ENCODE measurements at regions not wholly inside any gene's neighbourhood (a gene's known extent, or its start where the extent isn't known, plus 50 kb on each side); places are given as distances from the start of the nearest gene placed in this dataset.

- CTCF ChIA-PET, result no interaction called here
- no peak for DNase-seq
- POLR2A ChIA-PET, result no interaction called here
- Mint-ChIP-seq H3K9me3 (no peaks in the 10 kb centered on the region), H3K27ac (no peak overlapping the region), H3K4me1 (peaks cover 11% of the 10 kb centered on the region), H3K4me3 (no peak overlapping the region), H3K27me3 (peaks cover 46% of the 10 kb centered on the region), H3K36me3 (ENCODE audit: low read depth) (no peaks in the 10 kb centered on the region)
These were observed 118.6 kb upstream of the MYL2 start for GRCh38 chr12:111038941-111039340.

- no peak overlapping the region for H3K4me3 Mint-ChIP-seq
- H3K9me3 Mint-ChIP-seq, result no peaks in the 10 kb centered on the region
- H3K27me3 Mint-ChIP-seq, result peaks cover 49% of the 10 kb centered on the region
- POLR2A ChIA-PET, result no interaction called here
- no peak for DNase-seq
- peaks cover 11% of the 10 kb centered on the region for H3K4me1 Mint-ChIP-seq
- H3K27ac Mint-ChIP-seq, result no peak overlapping the region
- no peaks in the 10 kb centered on the region for H3K36me3 Mint-ChIP-seq (ENCODE audit: low read depth)
- CTCF ChIA-PET, result no interaction called here
These were observed 117.7 kb upstream of the MYL2 start for GRCh38 chr12:111038077-111038476.

DNA sequence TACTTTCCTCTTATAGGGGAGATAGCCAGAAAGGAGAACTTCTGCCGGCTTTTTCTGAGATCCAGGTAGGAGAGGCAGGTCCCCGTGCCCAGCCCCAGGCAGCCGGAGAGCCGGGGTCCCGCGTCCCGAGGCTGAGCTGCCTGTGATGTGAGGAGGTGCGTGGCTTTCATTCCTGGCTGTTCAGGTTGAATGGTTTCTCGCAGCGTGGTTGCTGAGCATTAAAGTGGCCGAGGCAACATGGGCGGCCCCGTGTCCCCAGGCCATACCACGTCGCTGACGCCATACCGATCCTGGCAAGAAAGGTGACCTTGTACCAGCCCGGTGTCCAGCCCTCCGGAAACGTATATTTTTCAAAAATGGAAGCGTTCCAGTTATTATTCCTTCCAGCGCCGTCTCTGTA is 116.7 kb upstream of the MYL2 start:
- no peaks in the 10 kb centered on the region for H3K36me3 Mint-ChIP-seq (ENCODE audit: low read depth)
- H3K9me3 Mint-ChIP-seq, result no peaks in the 10 kb centered on the region
- H3K4me1 Mint-ChIP-seq, result peaks cover 13% of the 10 kb centered on the region
- CTCF ChIA-PET, result no interaction called here
- no peak overlapping the region for H3K4me3 Mint-ChIP-seq
- DNase-seq, result no peak
- peaks cover 59% of the 10 kb centered on the region for H3K27me3 Mint-ChIP-seq
- no peak overlapping the region for H3K27ac Mint-ChIP-seq
- POLR2A ChIA-PET, result no interaction called here

DNA sequence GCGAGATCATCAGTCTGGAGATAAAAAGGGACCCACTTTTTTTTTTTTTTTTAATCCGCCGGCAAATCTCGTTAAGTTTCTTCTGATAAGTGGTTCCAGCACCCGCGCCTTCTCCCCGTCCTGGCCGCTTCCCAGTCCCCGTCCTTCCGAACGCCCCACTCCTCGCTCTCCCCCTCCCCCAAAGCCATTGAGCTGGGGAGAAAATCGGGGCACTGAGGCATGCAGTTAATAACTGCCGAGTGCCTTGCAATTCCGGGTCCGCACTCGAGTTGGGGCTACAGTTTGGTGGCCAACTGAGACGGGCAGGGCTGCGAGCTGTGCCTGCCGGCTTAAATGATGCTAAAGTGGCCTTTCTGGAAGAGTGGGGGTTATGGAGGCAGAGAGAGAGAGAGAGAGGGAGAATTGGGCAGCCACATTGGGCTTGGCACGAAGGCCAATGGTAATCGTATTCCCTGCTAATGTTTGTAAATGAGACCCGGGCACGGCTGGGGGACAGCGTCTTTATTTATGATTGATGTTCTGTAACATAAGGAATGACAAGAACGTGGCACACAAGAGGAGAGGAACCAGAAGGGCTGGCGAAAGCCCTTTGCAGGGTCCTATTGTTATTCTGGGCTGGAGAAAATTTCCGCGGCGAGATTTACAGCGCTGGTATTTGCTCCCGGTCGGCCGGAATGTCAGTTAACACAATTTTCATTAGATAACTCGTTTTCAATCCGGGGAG is 115.4 kb upstream of the MYL2 start:
- ChIA-PET CTCF (interaction anchor here (0.8 kb wide), 1 partner anchor 8 kb away, joined by 3 read pairs; no protein-coding TSS in a partner anchor), POLR2A (no interaction called here)

GRCh38 chr12:111034886-111035577 is 114.7 kb upstream of the MYL2 start:
- ChIA-PET CTCF (interaction anchor here (0.8 kb wide), 1 partner anchor 8 kb away, joined by 3 read pairs; no protein-coding TSS in a partner anchor), POLR2A (no interaction called here)
- DNase-seq, result no peak
- H3K4me3 Mint-ChIP-seq, result peak overlapping the region; percentile 52
- H3K27me3 Mint-ChIP-seq, result peaks cover 77% of the 10 kb centered on the region
- H3K27ac Mint-ChIP-seq, result peak overlapping the region; percentile 20
- H3K36me3 Mint-ChIP-seq (ENCODE audit: low read depth), result no peaks in the 10 kb centered on the region
- peaks cover 13% of the 10 kb centered on the region for H3K4me1 Mint-ChIP-seq
- no peaks in the 10 kb centered on the region for H3K9me3 Mint-ChIP-seq

More for the DNA sequence above, 115.4 kb upstream of the MYL2 start:
- Mint-ChIP-seq H3K9me3 (no peaks in the 10 kb centered on the region), H3K4me1 (peaks cover 13% of the 10 kb centered on the region), H3K4me3 (peak overlapping the region; percentile 52), H3K36me3 (ENCODE audit: low read depth) (no peaks in the 10 kb centered on the region), H3K27ac (no peak overlapping the region), H3K27me3 (peaks cover 70% of the 10 kb centered on the region)
- DNase-seq, result no peak

- POLR2A ChIA-PET, result no interaction called here
- Mint-ChIP-seq H3K4me3 (peak within 1 kb of the TSS; percentile 52), H3K9me3 (no peaks in the 10 kb centered on the region), H3K36me3 (ENCODE audit: low read depth) (no peaks in the 10 kb centered on the region), H3K27me3 (peaks cover 76% of the 10 kb centered on the region), H3K27ac (peak within 1 kb of the TSS; percentile 20), H3K4me1 (peaks cover 13% of the 10 kb centered on the region)
- no peak for DNase-seq
- CTCF ChIA-PET, result no interaction called here
These were observed 113.9 kb upstream of the MYL2 start, which contains the start of gene CUX2 for GRCh38 chr12:111034083-111034885. CUX2 (plus strand) TSS chr12:111034165.

GRCh38 chr12:111033281-111034082 is 113.1 kb upstream of the MYL2 start:
- Mint-ChIP-seq H3K4me1 (peaks cover 13% of the 10 kb centered on the region), H3K27me3 (peaks cover 73% of the 10 kb centered on the region), H3K27ac (no peak overlapping the region), H3K9me3 (no peaks in the 10 kb centered on the region), H3K36me3 (ENCODE audit: low read depth) (no peaks in the 10 kb centered on the region), H3K4me3 (no peak overlapping the region)
- DNase-seq, result no peak
- POLR2A ChIA-PET, result no interaction called here
- CTCF ChIA-PET, result no interaction called here

- H3K27me3 Mint-ChIP-seq, result peaks cover 64% of the 10 kb centered on the region
- POLR2A ChIA-PET, result no interaction called here
- no peaks in the 10 kb centered on the region for H3K36me3 Mint-ChIP-seq (ENCODE audit: low read depth)
- H3K4me1 Mint-ChIP-seq, result peaks cover 13% of the 10 kb centered on the region
- DNase-seq, result no peak
- peak overlapping the region; percentile 68 for H3K27ac Mint-ChIP-seq
- peak overlapping the region; percentile 36 for H3K4me3 Mint-ChIP-seq
- H3K9me3 Mint-ChIP-seq, result no peaks in the 10 kb centered on the region
- CTCF ChIA-PET, result interaction anchor here (0.6 kb wide), 1 partner anchor 12 kb away, joined by 3 read pairs; no protein-coding TSS in a partner anchor
These were observed 112.2 kb upstream of the MYL2 start for GRCh38 chr12:111032591-111032919.

- peaks cover 62% of the 10 kb centered on the region for H3K27me3 Mint-ChIP-seq
These were observed 111.7 kb upstream of the MYL2 start for GRCh38 chr12:111031916-111032590.

DNA sequence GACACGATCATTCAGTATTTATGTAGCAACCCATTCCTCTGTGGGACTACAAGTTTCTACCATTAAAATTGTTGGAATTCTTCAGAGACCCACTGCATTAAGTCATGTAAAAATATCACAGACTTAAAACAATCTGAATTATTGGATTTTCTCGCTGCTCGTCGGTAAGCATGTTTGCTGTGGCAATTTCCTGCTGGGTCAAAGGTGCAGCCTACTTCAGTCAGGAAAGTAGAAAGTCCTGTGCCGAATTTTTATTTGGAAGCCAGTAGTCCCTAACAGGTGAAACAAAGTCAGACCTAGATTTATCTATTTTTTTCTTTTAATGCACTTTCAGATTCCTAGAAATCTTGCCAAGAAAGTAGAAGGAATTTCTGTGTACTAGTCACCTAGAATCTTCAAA is 110.4 kb upstream of the MYL2 start:
- ChIA-PET CTCF (interaction anchor here (0.6 kb wide), 1 partner anchor 287 kb away, joined by 4 read pairs; no protein-coding TSS in a partner anchor), POLR2A (no interaction called here)
- no peak overlapping the region for H3K4me3 Mint-ChIP-seq
- H3K9me3 Mint-ChIP-seq, result no peaks in the 10 kb centered on the region
- peaks cover 59% of the 10 kb centered on the region for H3K27me3 Mint-ChIP-seq
- no peak overlapping the region for H3K27ac Mint-ChIP-seq
- peaks cover 10% of the 10 kb centered on the region for H3K4me1 Mint-ChIP-seq
- DNase-seq, result no peak
- no peaks in the 10 kb centered on the region for H3K36me3 Mint-ChIP-seq (ENCODE audit: low read depth)

More at GRCh38 chr12:111031916-111032590, 111.7 kb upstream of the MYL2 start:
- Mint-ChIP-seq H3K27ac (no peak overlapping the region), H3K9me3 (no peaks in the 10 kb centered on the region), H3K4me1 (peaks cover 13% of the 10 kb centered on the region), H3K4me3 (peak overlapping the region; percentile 36), H3K36me3 (ENCODE audit: low read depth) (no peaks in the 10 kb centered on the region)
- POLR2A ChIA-PET, result no interaction called here
- CTCF ChIA-PET, result interaction anchor here (0.6 kb wide), 1 partner anchor 12 kb away, joined by 3 read pairs; no protein-coding TSS in a partner anchor
- DNase-seq, result no peak

- POLR2A ChIA-PET, result no interaction called here
- no peak for DNase-seq
- CTCF ChIA-PET, result interaction anchor here (1.5 kb wide), 1 partner anchor 26 kb away, joined by 3 read pairs; no protein-coding TSS in a partner anchor
- Mint-ChIP-seq H3K4me1 (peaks cover 2% of the 10 kb centered on the region), H3K27me3 (peaks cover 49% of the 10 kb centered on the region), H3K4me3 (no peak overlapping the region), H3K27ac (no peak overlapping the region), H3K36me3 (ENCODE audit: low read depth) (no peaks in the 10 kb centered on the region), H3K9me3 (no peaks in the 10 kb centered on the region)
These were observed 109.4 kb upstream of the MYL2 start for GRCh38 chr12:111029732-111030131.

DNA sequence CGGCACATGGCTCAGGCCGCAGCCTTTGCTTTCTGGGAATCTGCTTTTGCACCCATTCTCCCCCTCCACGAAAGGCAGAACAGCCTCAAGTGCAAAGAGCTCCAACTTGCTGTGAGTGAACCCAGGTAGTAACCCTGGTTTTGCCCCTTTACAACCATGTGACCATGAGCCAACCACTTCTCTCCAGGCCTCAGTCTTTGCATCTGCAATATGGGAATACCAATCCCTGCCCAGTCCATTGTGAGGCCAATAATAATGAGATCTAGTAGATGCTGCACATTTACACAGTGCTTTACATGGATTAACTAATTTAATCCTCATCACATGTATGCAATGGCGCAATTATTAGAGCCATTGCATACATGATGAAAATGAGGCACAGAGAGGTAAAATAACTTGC is 108.9 kb upstream of the MYL2 start:
- CTCF ChIA-PET, result interaction anchor here (0.5 to 1.5 kb wide), 2 partner anchors 26 to 424 kb away, joined by 3 to 4 read pairs; no protein-coding TSS in a partner anchor
- DNase-seq, result no peak
- no peak overlapping the region for H3K4me3 Mint-ChIP-seq
- H3K27me3 Mint-ChIP-seq, result peaks cover 49% of the 10 kb centered on the region
- no peak overlapping the region for H3K27ac Mint-ChIP-seq
- no peaks in the 10 kb centered on the region for H3K9me3 Mint-ChIP-seq
- H3K4me1 Mint-ChIP-seq, result peaks cover 2% of the 10 kb centered on the region
- H3K36me3 Mint-ChIP-seq (ENCODE audit: low read depth), result no peaks in the 10 kb centered on the region
- POLR2A ChIA-PET, result no interaction called here
